WTC11 (cell line): ENCODE measurements at regions not wholly inside any gene's neighbourhood (a gene's known extent, or its start where the extent isn't known, plus 50 kb on each side); places are given as distances from the start of the nearest gene placed in this dataset.

Experiments
- CREB1 ChIP-seq: sonication (generic); formaldehyde crosslinking; IDR thresholded peaks from 2 replicates; pipeline ENCODE4 v1.8.0; 2023; ENCODE audit warnings: mild to moderate bottlenecking, missing genetic modification reagents
- ELF4 ChIP-seq: sonication (generic); formaldehyde crosslinking; IDR thresholded peaks from 2 replicates; pipeline ENCODE4 v1.8.1; 2022; ENCODE audit warnings: low read depth, mild to moderate bottlenecking, moderate library complexity, missing genetic modification reagents
- FOXP1 ChIP-seq: sonication (generic); formaldehyde crosslinking; IDR thresholded peaks from 2 replicates; pipeline ENCODE4 v1.8.0; 2022; ENCODE audit warnings: missing genetic modification reagents, mild to moderate bottlenecking, moderate library complexity, borderline replicate concordance
- MYBL2 ChIP-seq: sonication (generic); formaldehyde crosslinking; IDR thresholded peaks from 2 replicates; pipeline ENCODE4 v1.8.1; 2023; ENCODE audit warnings: mild to moderate bottlenecking, moderate library complexity, missing genetic modification reagents
- ZNF232 ChIP-seq: sonication (generic); formaldehyde crosslinking; IDR thresholded peaks from 2 replicates; pipeline ENCODE4 v1.8.0; 2022; ENCODE audit warnings: mild to moderate bottlenecking, missing genetic modification reagents
- ZNF263 ChIP-seq: sonication (generic); formaldehyde crosslinking; IDR thresholded peaks from 2 replicates; pipeline ENCODE4 v1.8.1; 2022; ENCODE audit warnings: low read depth, mild to moderate bottlenecking, moderate library complexity, missing genetic modification reagents
- TF ChIP-seq, protein P1 (sequence below): sonication (generic); formaldehyde crosslinking; IDR thresholded peaks from 2 replicates; pipeline ENCODE4 v1.8.1; 2022; ENCODE audit warnings: mild to moderate bottlenecking, moderate library complexity, missing genetic modification reagents
- TF ChIP-seq, protein P2 (sequence below): sonication (generic); formaldehyde crosslinking; conservative IDR thresholded peaks from 2 replicates; pipeline ENCODE4 v1.8.1; 2023; ENCODE audit warnings: mild to moderate bottlenecking, low read depth, missing genetic modification reagents, moderate library complexity
- TF ChIP-seq, protein P3 (sequence below): sonication (generic); formaldehyde crosslinking; IDR thresholded peaks from 2 replicates; pipeline ENCODE4 v1.8.1; 2022; ENCODE audit warnings: low read depth, missing genetic modification reagents, borderline replicate concordance

DNA sequence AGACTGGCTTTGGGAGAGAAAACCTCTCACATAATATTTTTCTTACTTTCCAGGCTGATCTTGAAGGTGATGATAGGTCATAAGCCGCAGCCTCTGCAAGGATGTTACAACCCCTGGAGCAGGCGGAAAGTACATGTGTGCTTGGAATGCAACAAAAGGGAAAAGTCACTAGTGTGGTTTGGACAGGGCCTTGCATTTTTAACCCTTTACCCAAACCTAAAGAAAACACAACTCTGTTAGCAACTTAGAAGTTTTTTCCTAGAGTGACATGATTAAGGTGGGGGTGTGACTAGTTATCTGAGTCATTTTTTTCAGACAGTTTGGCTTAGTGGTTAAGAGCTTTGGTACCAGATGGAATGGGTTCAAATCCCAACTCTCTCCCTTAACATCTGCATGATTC is 97.0 kb downstream of the TMEM30B start:
- TF ChIP-seq, protein P1, sequence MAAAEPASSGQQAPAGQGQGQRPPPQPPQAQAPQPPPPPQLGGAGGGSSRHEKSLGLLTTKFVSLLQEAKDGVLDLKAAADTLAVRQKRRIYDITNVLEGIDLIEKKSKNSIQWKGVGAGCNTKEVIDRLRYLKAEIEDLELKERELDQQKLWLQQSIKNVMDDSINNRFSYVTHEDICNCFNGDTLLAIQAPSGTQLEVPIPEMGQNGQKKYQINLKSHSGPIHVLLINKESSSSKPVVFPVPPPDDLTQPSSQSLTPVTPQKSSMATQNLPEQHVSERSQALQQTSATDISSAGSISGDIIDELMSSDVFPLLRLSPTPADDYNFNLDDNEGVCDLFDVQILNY (CRISPR knock-in tag): no peak
- no peak for TF ChIP-seq ZNF263
- no peak for TF ChIP-seq FOXP1 (CRISPR knock-in tag)
- TF ChIP-seq, protein P2, sequence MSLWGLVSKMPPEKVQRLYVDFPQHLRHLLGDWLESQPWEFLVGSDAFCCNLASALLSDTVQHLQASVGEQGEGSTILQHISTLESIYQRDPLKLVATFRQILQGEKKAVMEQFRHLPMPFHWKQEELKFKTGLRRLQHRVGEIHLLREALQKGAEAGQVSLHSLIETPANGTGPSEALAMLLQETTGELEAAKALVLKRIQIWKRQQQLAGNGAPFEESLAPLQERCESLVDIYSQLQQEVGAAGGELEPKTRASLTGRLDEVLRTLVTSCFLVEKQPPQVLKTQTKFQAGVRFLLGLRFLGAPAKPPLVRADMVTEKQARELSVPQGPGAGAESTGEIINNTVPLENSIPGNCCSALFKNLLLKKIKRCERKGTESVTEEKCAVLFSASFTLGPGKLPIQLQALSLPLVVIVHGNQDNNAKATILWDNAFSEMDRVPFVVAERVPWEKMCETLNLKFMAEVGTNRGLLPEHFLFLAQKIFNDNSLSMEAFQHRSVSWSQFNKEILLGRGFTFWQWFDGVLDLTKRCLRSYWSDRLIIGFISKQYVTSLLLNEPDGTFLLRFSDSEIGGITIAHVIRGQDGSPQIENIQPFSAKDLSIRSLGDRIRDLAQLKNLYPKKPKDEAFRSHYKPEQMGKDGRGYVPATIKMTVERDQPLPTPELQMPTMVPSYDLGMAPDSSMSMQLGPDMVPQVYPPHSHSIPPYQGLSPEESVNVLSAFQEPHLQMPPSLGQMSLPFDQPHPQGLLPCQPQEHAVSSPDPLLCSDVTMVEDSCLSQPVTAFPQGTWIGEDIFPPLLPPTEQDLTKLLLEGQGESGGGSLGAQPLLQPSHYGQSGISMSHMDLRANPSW: no peak
- no peak for TF ChIP-seq MYBL2 (CRISPR knock-in tag)
- TF ChIP-seq CREB1: no peak
- TF ChIP-seq ELF4 (CRISPR knock-in tag): no peak
- TF ChIP-seq, protein P3, sequence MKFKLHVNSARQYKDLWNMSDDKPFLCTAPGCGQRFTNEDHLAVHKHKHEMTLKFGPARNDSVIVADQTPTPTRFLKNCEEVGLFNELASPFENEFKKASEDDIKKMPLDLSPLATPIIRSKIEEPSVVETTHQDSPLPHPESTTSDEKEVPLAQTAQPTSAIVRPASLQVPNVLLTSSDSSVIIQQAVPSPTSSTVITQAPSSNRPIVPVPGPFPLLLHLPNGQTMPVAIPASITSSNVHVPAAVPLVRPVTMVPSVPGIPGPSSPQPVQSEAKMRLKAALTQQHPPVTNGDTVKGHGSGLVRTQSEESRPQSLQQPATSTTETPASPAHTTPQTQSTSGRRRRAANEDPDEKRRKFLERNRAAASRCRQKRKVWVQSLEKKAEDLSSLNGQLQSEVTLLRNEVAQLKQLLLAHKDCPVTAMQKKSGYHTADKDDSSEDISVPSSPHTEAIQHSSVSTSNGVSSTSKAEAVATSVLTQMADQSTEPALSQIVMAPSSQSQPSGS (CRISPR knock-in tag): no peak
- TF ChIP-seq ZNF232 (CRISPR knock-in tag): no peak
